Epithelial cell of proximal tubule (primary cell): ENCODE measurements at regions not wholly inside any gene's neighbourhood (a gene's known extent, or its start where the extent isn't known, plus 50 kb on each side); places are given as distances from the start of the nearest gene placed in this dataset.
"Not testable (repeated sequence)": the region's sequence is repeated elsewhere in the genome, so short reads cannot be mapped to it uniquely, and the experiment has no call there.

ENCODE experiments used
- DNase-seq: peaks from one replicate; pipeline ENCODE4 v3.0.0-alpha.2; 2011; ENCODE audit warnings: low read depth
- H3K4me3 ChIP-seq: 2 replicates; pipeline ENCODE4 v1.5.1; 2011; ENCODE audit warnings: low read depth, mild to moderate bottlenecking, low read length
- TF ChIP-seq, protein P1 (sequence below): conservative IDR thresholded peaks from 2 replicates; pipeline ENCODE4 v1.5.1; 2012; ENCODE audit warnings: low read depth, mild to moderate bottlenecking, low read length

DNA sequence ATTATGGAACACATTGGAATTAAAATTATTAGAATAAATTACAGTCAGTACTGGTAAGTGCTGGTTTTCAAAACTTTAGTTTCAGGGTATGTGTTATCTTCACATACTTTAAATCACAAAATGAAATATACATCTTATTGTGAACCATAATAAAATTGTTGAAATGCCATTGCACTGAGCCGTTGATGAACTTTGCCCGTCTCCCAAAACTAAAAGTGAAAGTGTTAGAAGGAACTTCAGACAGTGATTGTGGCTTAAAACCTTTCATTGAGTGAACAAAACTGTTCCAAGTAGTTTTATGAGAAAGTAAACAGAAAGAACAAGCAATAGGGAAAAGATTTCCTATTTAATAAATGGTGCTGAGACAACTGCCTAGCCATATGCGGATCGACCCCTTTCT is 811.6 kb downstream of the PLCL1 start:
- TF ChIP-seq, protein P1, sequence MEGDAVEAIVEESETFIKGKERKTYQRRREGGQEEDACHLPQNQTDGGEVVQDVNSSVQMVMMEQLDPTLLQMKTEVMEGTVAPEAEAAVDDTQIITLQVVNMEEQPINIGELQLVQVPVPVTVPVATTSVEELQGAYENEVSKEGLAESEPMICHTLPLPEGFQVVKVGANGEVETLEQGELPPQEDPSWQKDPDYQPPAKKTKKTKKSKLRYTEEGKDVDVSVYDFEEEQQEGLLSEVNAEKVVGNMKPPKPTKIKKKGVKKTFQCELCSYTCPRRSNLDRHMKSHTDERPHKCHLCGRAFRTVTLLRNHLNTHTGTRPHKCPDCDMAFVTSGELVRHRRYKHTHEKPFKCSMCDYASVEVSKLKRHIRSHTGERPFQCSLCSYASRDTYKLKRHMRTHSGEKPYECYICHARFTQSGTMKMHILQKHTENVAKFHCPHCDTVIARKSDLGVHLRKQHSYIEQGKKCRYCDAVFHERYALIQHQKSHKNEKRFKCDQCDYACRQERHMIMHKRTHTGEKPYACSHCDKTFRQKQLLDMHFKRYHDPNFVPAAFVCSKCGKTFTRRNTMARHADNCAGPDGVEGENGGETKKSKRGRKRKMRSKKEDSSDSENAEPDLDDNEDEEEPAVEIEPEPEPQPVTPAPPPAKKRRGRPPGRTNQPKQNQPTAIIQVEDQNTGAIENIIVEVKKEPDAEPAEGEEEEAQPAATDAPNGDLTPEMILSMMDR: no peak
- DNase-seq: peak; percentile 23
- peak overlapping the region; percentile 11 for H3K4me3 ChIP-seq

DNA sequence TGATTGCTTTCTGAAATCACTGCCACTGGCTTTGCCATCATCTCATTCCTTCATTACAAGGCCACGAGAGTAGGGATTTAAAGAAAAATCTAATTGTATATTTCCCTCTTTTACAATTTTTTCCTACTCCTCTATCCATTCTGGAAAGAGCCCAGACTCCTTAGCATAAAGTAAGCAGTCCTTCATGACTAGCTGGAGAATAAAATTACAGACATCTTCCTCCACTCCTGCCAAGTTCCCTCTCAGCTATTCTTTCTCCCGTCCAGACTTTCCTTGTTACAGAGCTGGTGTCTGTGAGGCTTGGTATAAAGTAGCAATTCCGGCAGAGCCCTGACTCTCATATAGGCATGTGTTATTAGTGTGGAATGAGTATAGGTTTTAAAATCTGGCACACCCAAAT is 806.8 kb downstream of the PLCL1 start:
- DNase-seq: no peak
- H3K4me3 ChIP-seq: no peak overlapping the region
- TF ChIP-seq, protein P1: no peak

DNA sequence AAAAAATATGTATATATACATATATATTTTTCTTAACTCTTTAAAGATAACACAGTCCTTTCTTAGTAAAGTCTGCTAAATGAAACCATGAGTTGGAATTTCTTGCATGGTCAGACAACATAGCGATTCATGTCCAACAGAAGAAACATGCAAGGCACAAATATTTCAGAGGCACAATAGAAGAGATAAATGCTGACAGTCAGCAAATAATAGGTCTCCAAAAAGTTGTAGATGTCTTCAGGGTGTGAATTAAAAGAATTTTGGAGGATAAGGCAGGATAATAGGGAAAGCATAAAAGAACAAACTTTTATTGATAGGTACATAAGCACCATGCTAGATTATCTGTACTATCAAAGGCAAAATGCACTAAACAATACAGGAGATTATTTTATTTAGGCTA is 800.2 kb downstream of the PLCL1 start:
- H3K4me3 ChIP-seq: no peak overlapping the region
- no peak for DNase-seq
- TF ChIP-seq, protein P1: no peak

DNA sequence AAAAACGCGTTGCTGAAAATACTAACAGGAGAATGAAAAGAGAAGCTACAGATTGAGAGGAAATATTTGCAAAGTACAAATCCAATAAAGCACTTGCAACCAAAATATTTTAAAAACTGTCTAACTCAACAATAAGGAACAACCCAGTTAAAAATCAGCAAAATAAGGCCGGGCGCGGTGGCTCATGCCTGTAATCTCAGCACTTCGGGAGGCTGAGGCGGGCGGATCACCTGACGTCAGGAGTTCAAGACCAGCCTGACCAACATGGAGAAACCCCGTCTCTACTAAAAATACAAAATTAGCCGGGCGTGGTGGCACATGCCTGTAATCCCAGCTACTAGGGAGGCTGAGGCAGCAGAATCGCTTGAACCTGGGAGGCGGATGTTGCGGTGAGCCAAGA is 798.6 kb downstream of the PLCL1 start:
- DNase-seq, H3K4me3 ChIP-seq: not testable (repeated sequence)

DNA sequence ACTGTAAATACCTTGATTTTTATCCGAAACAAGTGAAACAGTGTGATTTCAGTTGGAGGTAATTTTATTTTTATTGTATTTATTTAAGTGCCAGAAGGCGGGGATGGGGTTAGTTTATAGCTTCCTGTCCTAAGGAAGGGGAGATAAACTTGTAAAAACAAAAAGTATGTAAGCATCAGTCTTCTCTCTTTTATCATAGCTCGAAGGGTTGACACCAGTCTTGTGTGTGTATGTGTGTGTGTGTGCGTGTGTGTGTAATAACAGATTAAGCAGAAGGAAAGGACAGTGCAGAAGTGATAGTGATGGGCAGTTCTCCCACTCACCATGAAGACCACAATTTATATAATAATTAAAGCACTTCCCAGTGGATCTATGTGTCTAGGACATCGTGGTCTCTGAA is 793.3 kb downstream of the PLCL1 start:
- no peak for DNase-seq
- H3K4me3 ChIP-seq: no peak overlapping the region
- TF ChIP-seq, protein P1: no peak

DNA sequence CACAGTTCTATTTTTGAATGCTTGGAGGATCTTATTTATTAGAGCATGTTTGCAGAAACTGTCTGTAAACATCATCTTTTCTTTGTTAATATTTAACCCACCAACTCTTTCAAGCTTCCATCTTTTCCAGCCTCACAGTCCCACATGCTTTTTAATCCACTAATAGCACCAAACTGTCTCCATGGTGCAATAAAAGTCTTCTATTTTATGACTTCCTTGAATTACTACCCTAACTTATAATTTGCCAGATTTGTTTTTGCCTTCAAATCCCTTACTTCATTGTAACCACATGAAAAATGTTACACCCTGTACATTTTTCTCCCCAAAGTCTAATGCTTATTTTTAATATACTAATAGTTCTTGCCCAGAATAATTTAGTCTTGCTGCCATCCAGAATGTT is 792.6 kb downstream of the PLCL1 start:
- DNase-seq: no peak
- TF ChIP-seq, protein P1: no peak
- no peak overlapping the region for H3K4me3 ChIP-seq

DNA sequence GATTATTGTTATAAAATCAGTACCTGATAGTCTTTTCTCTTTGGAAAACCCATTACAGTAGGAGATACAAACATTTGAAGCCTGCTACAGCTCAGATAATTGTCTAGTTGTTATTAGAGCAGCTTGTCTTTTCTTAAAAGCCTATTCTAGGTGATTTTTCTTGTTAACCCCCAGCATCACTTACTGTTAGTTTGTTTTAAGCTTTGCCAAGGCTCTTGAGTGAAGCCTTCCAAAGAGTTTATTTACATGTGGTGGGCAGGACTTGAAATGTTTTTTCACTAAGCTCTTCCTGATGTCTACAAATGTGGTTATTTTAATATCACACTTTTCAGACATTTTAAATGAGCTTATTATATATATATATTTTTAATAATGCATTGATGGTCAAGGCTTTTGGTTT is 791.3 kb downstream of the PLCL1 start:
- H3K4me3 ChIP-seq: no peak overlapping the region
- DNase-seq: no peak
- TF ChIP-seq, protein P1: no peak

DNA sequence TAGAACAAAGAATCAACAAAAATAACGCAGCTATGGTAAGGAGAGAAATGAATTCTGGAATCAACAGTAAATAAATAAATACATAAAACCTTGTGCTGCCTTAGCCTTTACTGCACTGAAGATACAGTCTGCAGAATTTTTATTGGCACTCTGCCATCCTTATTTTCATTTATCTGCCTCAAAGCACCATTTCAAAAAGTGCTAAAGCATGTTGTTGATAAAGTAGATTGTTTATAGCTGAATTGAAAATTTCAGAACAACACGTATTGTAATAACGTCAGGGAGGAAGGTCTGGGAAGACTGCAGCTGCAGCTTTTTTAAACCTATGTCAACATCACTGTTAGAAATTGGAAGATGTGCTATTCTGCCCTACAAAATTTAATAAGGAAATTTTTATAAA is 787.2 kb downstream of the PLCL1 start:
- TF ChIP-seq, protein P1: no peak
- no peak overlapping the region for H3K4me3 ChIP-seq
- DNase-seq: no peak
